Lower leg skin (tissue), 3 donors: ENCODE measurements at regions not wholly inside any gene's neighbourhood (a gene's known extent, or its start where the extent isn't known, plus 50 kb on each side); places are given as distances from the start of the nearest gene placed in this dataset.
"Not testable (repeated sequence)": the region's sequence is repeated elsewhere in the genome, so short reads cannot be mapped to it uniquely, and the experiment has no call there.

Experiments
- CTCF ChIP-seq, 3 donors: fragments of 450-650 bp; IDR thresholded peaks; one replicate each; pipeline ENCODE4 v1.5.1; 2016; ENCODE audit warnings: antibody characterized with exemption in 3 of 3, mild to moderate bottlenecking in 3 of 3, moderate library complexity in 2 of 3
- POLR2A ChIP-seq, 2 donors: fragments of 450-650 bp; IDR thresholded peaks; one replicate each; pipeline ENCODE4 v1.6.1; 2016 to 2017; ENCODE audit warnings: antibody characterized with exemption in 2 of 2, mild to moderate bottlenecking in 1 of 2, moderate library complexity in 1 of 2

GRCh38 chr6:68160812-68161211 is 474.3 kb upstream of the ADGRB3 start:
- not testable (repeated sequence) for TF ChIP-seq CTCF, POLR2A (IDR thresholded peaks at IDR 0.05)
